Activated T-cell treated with anti-CD3 and anti-CD28 coated beads for 1 hour (primary cell): ENCODE measurements at regions not wholly inside any gene's neighbourhood (a gene's known extent, or its start where the extent isn't known, plus 50 kb on each side); places are given as distances from the start of the nearest gene placed in this dataset.
"Not testable (repeated sequence)": the region's sequence is repeated elsewhere in the genome, so short reads cannot be mapped to it uniquely, and the experiment has no call there.

Source experiments
- DNase-seq: peaks from one replicate; pipeline ENCODE4 v3.0.0-alpha.2; 2020; ENCODE audit warnings: low read depth

DNA sequence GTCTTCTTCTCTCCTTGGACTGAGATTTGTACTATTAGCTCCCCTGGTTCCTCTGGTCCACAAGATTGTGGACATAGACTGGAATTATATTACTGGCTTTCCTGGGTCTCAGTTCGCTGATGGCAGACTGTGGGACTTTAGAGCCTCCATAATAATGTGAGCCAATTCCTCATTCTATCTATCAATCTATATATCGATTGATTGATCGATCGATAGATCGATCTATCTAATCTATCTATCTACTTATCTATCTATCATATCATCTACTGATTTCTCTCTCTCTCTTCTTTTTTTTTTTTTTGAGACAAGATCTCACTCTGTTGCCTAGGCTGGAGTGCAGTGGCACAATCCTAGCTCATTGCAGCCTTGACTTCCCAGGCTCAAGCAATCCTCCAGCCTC, 51.5 kb upstream of the DDR1 start:
- no peak for DNase-seq

- no peak for DNase-seq
Observed at GRCh38 chr6:30830438-30830837, 53.9 kb upstream of the DDR1 start.

GRCh38 chr6:30829639-30830255, 54.6 kb upstream of the DDR1 start:
- no peak for DNase-seq

- DNase-seq = no peak
Observed at GRCh38 chr6:30829033-30829432, 55.3 kb upstream of the DDR1 start.

GRCh38 chr6:30828027-30828962, 56.0 kb upstream of the DDR1 start:
- DNase-seq = peak; percentile 79

GRCh38 chr6:30826961-30827342, 57.4 kb upstream of the DDR1 start:
- no peak for DNase-seq

DNA sequence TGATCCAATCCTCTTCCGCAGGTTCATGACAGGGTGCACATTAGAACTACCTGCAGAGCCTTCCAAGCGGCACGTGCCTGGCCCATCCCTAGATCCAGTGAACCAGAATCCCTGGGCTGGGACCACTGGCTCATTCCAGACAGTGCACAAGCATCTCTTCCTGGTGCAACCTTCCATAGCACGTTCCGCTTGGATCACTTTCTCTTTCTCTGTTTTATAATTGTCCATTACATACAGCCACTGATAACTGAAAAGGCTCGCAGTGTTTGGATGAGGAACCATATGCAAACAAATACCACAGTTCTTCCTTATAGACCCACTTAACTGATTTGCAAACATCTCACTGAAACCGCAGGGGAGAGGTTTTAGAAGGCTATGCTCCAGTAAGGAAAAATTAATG, 59.6 kb upstream of the DDR1 start:
- no peak for DNase-seq

DNA sequence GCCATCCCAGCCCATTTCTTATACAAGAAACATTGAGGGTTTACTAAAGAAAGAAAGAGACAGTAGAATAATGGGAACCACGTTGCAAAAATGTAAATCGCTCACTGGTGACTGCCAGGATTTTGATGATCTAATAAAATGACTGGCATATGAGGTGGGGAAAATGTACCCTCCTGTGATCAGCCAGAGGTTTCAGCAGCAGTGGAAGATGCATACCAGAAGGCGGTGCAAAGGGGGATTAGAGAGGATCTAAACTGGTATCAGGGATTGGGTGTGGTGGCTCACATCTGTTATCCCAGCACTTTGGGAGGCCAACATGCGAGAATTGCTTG, 60.8 kb upstream of the DDR1 start:
- no peak for DNase-seq

DNA sequence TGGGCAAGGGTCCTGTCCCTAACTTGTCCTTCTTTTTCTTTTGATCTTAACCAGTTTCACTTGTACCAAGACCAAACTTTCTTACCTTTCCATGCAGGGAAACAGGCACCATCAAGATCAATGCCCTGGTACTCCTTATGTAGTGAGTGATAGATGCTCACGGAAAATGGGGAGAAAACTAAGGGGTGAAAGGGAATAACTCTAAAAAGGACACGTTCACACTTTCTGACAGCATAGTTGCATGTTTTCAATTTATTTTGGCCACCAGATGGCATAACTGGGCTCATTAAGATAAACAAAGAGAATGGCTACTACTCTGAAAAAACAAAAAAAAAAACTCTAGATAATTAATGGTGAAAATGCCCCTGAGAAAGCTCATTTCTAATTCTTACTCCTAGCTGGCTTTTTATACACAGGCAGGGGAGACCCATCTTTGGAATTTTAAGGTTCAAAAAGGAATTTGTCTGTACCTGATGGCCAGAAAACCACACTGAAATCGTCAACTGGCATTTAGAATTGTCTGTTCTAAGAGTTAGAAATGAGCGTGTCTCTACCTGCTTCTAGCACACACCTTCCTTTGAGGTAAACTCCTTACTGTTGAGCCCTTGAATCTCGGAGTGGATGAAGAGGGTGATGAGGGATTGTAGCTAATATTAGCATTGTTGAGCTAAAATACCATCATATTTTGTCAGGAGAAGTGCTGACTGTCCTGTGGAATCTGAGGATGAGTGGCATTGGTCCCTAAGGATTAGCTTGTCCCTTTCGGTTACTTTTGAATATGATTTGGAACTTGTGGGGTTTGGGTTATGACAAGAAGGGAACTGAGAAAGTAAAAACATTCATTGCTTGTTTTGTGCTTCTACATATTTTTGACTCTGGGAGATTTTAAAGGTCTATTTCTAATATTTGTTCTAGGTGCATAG, 62.2 kb upstream of the DDR1 start:
- DNase-seq = no peak

DNA sequence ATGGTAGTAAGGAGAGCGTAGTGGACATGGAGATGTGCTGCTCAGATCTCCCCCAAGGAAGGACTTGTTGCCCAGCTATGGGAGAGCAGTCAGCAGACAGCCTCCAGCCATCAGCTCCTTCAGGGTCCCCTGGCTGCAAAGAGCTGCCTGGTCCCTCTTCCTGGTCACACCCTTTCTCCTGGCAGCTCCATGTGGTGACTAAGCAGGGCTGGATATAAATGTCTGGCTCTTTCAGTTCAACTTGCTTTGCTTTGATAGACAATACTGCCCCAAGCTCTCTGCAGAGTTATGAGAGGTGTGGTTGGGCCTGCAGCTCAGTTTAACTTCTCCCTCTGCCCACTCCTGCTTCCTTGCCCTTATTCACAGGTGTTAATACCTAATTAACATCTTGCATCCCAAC, 64.1 kb upstream of the DDR1 start:
- no peak for DNase-seq

DNA sequence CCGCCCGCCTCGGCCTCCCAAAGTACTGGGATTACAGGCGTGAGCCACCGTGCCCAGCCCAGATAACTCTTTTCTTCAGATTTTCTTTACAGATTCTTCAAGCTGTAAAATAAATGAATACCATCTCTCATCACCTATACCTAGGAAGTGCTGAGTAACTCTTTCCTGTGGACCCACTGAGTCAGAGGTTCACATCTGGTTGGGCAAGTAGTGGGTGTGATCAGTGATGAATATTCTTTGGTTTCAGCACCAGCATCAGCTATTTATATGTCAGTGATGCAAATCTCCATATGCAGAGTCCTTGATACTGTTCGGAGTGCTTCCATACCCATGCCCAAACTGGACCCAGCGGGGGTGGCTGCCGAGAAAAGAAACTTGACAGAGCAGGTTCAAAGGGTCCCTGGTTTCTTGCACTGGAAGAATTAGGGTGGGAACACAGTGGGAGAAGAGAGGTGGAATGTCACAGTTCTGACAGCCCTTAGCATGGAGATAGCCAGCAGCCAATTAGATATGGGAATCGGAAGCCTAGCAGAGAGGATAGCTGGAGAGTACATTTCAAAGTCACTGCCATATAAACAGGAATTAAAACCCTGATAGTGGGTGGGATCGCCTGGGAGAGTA, 64.9 kb upstream of the DDR1 start:
- no peak for DNase-seq

DNA sequence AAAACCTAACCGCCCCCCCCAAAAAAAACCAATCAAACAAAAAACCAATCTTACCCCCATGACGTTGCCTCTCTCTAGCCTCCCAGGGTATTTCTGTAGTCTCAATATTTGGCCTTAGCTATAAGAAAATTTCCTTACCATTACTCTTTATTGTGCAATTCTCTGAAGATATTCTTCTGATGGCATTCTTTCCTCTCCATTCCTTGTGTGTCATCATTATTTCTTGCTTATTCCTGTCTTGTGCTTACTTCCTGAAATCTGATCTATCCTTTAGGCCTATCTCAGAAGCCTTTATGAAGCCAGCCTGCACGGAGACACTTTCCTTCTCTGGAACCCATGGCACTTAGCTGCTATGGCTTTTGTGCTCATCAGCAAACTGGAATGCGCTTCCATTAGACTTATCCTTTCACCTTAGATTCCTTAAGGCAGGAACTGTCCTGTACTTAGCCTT, 65.9 kb upstream of the DDR1 start:
- DNase-seq = no peak

DNA sequence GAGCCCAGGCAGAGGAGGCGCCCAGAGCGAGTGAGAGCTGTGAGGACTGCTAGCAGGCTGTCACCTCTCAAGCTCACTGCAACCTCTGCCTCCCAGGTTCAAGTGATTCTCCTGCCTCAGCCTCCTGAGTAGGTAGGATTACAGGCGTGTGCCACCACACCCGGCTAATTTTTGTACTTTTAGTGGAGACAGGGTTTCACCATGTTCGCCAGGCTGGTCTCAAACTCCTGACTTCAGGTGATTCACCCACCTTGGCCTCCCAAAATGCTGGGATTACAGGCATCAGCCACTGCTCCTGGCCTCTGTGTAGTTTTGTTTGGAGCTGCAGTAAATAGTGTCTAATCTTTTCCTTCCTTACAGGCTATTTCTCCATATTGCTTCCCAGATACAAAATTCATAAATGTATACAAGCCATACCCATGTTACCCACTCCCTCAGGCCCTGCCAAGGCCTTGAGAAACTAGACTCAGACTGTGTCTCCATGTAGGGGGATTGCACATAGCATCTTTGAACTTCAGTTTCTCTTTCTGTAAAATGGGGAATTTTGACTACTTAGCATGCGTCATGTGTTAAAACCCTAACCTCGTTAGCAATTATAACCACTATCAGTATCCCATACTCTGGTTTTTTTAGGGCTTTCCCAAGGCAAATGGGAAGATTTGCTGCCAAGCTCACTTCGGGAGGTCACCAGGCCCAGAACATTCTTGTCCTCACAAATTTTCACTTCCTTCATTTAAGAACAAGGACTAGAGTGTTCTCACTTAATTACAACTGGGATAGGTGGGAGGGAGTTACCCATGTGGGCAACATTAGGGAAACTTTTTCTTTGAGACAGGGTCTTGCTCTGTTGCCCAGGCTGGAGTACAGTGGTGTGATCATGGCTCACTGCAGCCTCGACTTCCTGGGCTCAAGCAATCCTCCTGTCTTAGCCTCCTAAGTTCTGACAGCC, 67.3 kb upstream of the DDR1 start:
- DNase-seq = no peak

GRCh38 chr6:30816296-30816695, 68.0 kb upstream of the DDR1 start:
- DNase-seq = not testable (repeated sequence)

DNA sequence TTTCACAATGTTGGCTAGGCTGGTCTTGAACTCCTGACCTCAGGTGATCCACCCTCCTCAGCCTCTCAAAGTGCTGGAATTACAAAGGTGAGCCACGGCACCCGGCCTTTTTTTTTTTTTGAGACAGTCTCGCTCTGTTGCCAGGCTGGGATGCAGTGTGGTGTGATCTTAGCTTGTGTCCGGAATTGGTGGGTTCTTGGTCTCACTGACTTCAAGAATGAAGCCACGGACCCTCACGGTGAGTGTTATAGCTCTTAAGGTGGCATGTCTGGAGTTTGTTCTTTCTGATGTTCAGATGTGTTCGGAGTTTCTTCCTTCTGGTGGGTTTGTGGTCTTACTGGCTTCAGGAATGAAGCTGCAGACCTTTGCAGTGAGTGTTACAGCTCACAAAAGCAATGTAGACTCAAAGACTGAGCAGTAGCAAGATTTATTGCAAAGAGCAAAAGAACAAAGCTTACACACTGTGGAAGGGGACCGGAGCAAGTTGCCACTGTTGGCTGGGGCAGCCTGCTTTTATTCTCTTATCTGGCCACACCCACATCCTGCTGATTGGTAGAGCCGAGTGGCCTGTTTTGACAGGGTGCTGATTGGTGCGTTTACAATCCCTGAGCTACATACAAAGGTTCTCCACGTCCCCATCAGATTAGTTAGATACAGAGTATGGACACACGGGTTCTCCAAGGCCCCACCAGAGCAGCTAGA, 69.1 kb upstream of the DDR1 start:
- DNase-seq = not testable (repeated sequence)

DNA sequence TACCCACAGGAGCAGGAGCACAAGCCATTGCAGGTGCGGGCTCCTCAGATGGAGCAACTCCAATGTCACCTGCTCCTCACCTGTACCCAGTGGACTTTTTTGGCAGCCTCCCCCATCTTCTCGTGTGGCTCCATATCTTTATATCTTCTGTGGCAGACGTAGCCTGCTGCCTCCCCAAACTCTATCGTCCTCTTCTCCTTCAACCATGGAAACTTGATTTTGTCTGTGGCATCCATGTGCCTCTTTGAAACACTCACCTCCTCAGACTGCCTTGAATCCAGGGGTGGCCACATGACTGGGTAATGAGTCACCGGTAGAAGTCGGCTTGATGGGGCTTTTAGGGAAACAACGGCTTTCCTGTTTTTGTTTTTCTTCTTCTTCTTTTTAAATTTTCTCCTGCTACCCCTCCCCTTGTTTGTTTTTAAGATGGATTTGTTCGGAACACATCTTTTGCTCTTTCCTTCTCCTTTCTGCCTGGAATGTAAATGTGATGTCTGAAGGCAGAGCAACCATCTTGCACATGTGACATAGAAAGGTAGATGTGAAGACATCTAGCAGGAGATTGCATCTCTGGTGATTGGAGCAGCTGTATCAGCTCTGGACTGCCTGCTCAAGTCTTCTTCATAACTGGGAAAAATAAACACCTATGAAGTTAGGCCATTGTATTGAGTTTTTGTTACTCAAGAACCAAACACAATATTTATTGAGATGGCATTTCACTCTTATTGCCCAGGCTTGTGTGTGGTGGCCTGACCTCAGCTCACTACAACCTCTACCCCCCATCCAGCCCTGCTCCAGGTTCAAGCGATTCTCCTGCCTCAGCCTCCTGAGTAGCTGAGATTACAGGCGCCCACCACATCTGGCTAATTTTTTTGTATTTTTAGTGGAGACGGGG, 69.9 kb upstream of the DDR1 start:
- peak; percentile 36 for DNase-seq

- no peak for DNase-seq
Observed at GRCh38 chr6:30813631-30814145, 69.3 kb upstream of the IER3 start.

DNA sequence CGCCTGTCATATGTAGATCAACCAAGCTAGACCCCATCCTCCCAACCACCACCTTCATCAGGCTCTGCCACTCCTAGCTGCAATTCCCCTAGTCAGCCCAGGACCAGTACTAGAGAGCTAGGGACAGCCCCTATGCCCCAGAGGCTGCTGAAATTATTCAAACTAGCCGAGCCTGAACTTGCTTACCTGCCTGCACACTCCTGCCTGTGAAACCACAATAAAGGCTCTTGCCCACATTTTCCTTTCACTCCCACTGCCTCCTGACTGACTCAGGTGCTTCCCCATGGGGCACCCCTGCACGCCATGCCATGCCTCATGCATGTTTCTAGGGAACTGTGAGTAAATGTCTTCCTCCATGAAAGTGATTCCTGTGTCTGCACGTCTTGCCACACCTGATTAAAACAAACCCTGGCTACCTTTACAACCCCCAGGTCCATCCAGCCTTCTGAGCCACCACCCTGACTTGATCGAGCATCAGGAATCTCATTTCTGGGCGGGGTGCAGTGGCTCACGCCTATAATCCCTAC, 66.5 kb upstream of the IER3 start:
- DNase-seq = no peak

- DNase-seq = not testable (repeated sequence)
Observed at GRCh38 chr6:30807566-30807965, 63.2 kb upstream of the IER3 start.
